ENCODE measurements at regions not wholly inside any gene's neighbourhood (a gene's known extent, or its start where the extent isn't known, plus 50 kb on each side); places are given as distances from the start of the nearest gene placed in this dataset.

DNA sequence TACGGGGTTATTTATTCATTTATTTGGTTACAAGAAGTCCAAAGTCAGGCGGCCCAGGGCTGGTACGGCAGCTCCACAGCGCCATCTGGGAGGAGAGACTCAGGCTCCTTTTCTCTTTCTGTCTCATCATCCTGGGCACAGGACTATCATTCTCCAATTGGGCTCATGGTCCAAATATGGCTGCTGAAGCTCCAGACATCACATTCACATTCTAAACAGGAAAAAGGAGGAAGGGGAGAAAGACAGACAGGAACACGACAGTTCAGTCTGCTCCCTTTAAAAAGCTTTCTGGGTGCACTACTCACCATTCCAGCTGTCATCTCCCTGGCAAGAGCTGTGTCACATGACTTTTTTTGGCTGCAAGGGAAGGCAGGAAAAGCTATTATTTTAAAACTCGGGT lies 74.4 kb upstream of the PDZD8 start:
- WGBS (ENCODE audit: insufficient coverage, low coverage, missing lambda C conversion rate), result 0% methylated on average over 5 of the region's 6 CpGs
- peak; percentile 82 for ATAC-seq
- H3K4me3 ChIP-seq, result no peak overlapping the region
- DNase-seq (ENCODE audit: extremely low read depth in 1 of 4, low spot score in 3 of 4), result peak; percentile 28 to 53 (median 36)
- peaks cover 3% of the 10 kb centered on the region; the same call in 1 of the 2 replicates for H3K9me3 ChIP-seq (replicated peaks; ENCODE audit: control insufficient read depth, insufficient read depth, low read depth, low read length)
- peak; percentile 46 for FAIRE-seq
- no peak overlapping the region for H3K27ac ChIP-seq (ENCODE audit: extremely low read depth, low read depth, low read length)
- no peak overlapping the region for H3K4me2 ChIP-seq (ENCODE audit: insufficient read depth, low read length)
- intact Hi-C loops (cut with micrococcal nuclease), result loop anchor here (1.0 to 10.0 kb wide), 4 partner anchors 18 to 233 kb away; no protein-coding TSS in a partner anchor
- no TSS peak for BruUV-seq (replicated peaks)
- in situ Hi-C loops (cut with MboI), result loop anchor here (25.0 kb wide), 1 partner anchor 212 kb away; the partner anchor contains the start of gene SLC18A2
- no peak overlapping the region for H3K9ac ChIP-seq (ENCODE audit: insufficient read depth in 1 of 2, low read depth in 2 of 2, low read length in 2 of 2)
- H4K20me1 ChIP-seq (replicated peaks; ENCODE audit: control insufficient read depth, insufficient read depth, low read length), result no peaks in the 10 kb centered on the region
- ChIA-PET CTCF (ENCODE audit: low intra/inter-chr PET ratio) (interaction anchor here (0.7 kb wide), 1 partner anchor 141 kb away, joined by 3 read pairs; no protein-coding TSS in a partner anchor), POLR2A (interaction anchor here (0.6 kb wide), 1 partner anchor 17 kb away, joined by 3 read pairs; no protein-coding TSS in a partner anchor)
- no peaks in the 10 kb centered on the region for H3K36me3 ChIP-seq (ENCODE audit: control insufficient read depth, insufficient read depth, low read length)
- no peaks in the 10 kb centered on the region for H3K4me1 ChIP-seq (replicated peaks in 1 of 2; ENCODE audit: control insufficient read depth in 2 of 2, insufficient read depth in 2 of 2, low read length in 2 of 2)
- H3K79me2 ChIP-seq (ENCODE audit: control insufficient read depth, insufficient read depth, low read length), result no peaks in the 10 kb centered on the region
- H3K27me3 ChIP-seq (ENCODE audit: control insufficient read depth in 2 of 2, insufficient read depth in 2 of 2, low read length in 2 of 2), result no peaks in the 10 kb centered on the region
- no peak overlapping the region for H2AFZ ChIP-seq (ENCODE audit: low read depth, low read length)
- no peaks in the 10 kb centered on the region for H3K9me1 ChIP-seq (ENCODE audit: control insufficient read depth, insufficient read depth, low read length)
- no peak for TF ChIP-seq NR3C1 (CRISPR knock-in tag; IDR thresholded peaks at IDR 0.05)
- TF ChIP-seq THRAP3 (IDR thresholded peaks at IDR 0.05; ENCODE audit: borderline replicate concordance), result no peak
- TF ChIP-seq, protein P1, sequence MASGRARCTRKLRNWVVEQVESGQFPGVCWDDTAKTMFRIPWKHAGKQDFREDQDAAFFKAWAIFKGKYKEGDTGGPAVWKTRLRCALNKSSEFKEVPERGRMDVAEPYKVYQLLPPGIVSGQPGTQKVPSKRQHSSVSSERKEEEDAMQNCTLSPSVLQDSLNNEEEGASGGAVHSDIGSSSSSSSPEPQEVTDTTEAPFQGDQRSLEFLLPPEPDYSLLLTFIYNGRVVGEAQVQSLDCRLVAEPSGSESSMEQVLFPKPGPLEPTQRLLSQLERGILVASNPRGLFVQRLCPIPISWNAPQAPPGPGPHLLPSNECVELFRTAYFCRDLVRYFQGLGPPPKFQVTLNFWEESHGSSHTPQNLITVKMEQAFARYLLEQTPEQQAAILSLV (tag; IDR thresholded peaks at IDR 0.05), result no peak
- TF ChIP-seq SMARCE1 (IDR thresholded peaks at IDR 0.05), result no peak
- TF ChIP-seq, protein P2, sequence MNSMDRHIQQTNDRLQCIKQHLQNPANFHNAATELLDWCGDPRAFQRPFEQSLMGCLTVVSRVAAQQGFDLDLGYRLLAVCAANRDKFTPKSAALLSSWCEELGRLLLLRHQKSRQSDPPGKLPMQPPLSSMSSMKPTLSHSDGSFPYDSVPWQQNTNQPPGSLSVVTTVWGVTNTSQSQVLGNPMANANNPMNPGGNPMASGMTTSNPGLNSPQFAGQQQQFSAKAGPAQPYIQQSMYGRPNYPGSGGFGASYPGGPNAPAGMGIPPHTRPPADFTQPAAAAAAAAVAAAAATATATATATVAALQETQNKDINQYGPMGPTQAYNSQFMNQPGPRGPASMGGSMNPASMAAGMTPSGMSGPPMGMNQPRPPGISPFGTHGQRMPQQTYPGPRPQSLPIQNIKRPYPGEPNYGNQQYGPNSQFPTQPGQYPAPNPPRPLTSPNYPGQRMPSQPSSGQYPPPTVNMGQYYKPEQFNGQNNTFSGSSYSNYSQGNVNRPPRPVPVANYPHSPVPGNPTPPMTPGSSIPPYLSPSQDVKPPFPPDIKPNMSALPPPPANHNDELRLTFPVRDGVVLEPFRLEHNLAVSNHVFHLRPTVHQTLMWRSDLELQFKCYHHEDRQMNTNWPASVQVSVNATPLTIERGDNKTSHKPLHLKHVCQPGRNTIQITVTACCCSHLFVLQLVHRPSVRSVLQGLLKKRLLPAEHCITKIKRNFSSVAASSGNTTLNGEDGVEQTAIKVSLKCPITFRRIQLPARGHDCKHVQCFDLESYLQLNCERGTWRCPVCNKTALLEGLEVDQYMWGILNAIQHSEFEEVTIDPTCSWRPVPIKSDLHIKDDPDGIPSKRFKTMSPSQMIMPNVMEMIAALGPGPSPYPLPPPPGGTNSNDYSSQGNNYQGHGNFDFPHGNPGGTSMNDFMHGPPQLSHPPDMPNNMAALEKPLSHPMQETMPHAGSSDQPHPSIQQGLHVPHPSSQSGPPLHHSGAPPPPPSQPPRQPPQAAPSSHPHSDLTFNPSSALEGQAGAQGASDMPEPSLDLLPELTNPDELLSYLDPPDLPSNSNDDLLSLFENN (IDR thresholded peaks at IDR 0.05; ENCODE audit: low read depth in 2 of 2, low read length in 2 of 2), result no peak
- peak in 1 of 2 experiments; percentile 63; a peak in 2 of 4 replicates for TF ChIP-seq RAD21 (CRISPR knock-in tag; conservative IDR thresholded peaks at IDR 0.05 in 1 of 2, IDR thresholded peaks at IDR 0.05 in 1 of 2)
- TF ChIP-seq RBM25 (IDR thresholded peaks at IDR 0.05; ENCODE audit: low read depth, low read length, severe bottlenecking), result peak; percentile 69
- TF ChIP-seq HCFC1 (IDR thresholded peaks at IDR 0.05; ENCODE audit: low read depth, low read length), result no peak
- TF ChIP-seq OTX1 (CRISPR knock-in tag; IDR thresholded peaks at IDR 0.05), result no peak
- no peak for TF ChIP-seq TSC22D4 (tag; IDR thresholded peaks at IDR 0.05)
- TF ChIP-seq, protein P3, sequence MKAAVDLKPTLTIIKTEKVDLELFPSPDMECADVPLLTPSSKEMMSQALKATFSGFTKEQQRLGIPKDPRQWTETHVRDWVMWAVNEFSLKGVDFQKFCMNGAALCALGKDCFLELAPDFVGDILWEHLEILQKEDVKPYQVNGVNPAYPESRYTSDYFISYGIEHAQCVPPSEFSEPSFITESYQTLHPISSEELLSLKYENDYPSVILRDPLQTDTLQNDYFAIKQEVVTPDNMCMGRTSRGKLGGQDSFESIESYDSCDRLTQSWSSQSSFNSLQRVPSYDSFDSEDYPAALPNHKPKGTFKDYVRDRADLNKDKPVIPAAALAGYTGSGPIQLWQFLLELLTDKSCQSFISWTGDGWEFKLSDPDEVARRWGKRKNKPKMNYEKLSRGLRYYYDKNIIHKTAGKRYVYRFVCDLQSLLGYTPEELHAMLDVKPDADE (conservative IDR thresholded peaks at IDR 0.05; ENCODE audit: control insufficient read depth, low read depth, low read length), result no peak
- no peak for TF ChIP-seq CBFB (CRISPR knock-in tag; IDR thresholded peaks at IDR 0.05)
- no peak for TF ChIP-seq SNRNP70 (optimal IDR thresholded peaks at IDR 0.05; ENCODE audit: low read depth, low read length)
- TF ChIP-seq, protein P4, sequence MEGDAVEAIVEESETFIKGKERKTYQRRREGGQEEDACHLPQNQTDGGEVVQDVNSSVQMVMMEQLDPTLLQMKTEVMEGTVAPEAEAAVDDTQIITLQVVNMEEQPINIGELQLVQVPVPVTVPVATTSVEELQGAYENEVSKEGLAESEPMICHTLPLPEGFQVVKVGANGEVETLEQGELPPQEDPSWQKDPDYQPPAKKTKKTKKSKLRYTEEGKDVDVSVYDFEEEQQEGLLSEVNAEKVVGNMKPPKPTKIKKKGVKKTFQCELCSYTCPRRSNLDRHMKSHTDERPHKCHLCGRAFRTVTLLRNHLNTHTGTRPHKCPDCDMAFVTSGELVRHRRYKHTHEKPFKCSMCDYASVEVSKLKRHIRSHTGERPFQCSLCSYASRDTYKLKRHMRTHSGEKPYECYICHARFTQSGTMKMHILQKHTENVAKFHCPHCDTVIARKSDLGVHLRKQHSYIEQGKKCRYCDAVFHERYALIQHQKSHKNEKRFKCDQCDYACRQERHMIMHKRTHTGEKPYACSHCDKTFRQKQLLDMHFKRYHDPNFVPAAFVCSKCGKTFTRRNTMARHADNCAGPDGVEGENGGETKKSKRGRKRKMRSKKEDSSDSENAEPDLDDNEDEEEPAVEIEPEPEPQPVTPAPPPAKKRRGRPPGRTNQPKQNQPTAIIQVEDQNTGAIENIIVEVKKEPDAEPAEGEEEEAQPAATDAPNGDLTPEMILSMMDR (IDR thresholded peaks at IDR 0.05 in 2 of 3, conservative IDR thresholded peaks at IDR 0.05 in 1 of 3; ENCODE audit: insufficient read depth in 2 of 3, low read depth in 1 of 3, low read length in 3 of 3), result peak; percentile 62 to 72 (median 67)
- TF ChIP-seq FOXM1 (IDR thresholded peaks at IDR 0.05; ENCODE audit: low read depth), result no peak
- no peak for TF ChIP-seq FOXM1 (CRISPR knock-in tag; IDR thresholded peaks at IDR 0.05; ENCODE audit: low read depth)

All from K562 (cell line).